K562 (cell line): ENCODE measurements at regions not wholly inside any gene's neighbourhood (a gene's known extent, or its start where the extent isn't known, plus 50 kb on each side); places are given as distances from the start of the nearest gene placed in this dataset.

Experiments used
- ARID3A ChIP-seq: IDR thresholded peaks from 2 replicates; pipeline ENCODE4 v1.6.1; 2012; ENCODE audit warnings: low read depth, low read length, improper control_type of control experiment, borderline replicate concordance
- CHD2 ChIP-seq: IDR thresholded peaks from 2 replicates; pipeline ENCODE4 v1.6.1; 2011; ENCODE audit warnings: low read depth, low read length
- EGR1 ChIP-seq: fragments of 450-650 bp; conservative IDR thresholded peaks from 2 replicates; pipeline ENCODE4 v1.6.1; 2017; ENCODE audit warnings: mild to moderate bottlenecking
- FOXM1 ChIP-seq, 2 experiments: fragments of 450-650 bp in 1 of 2; sonication (generic) in 1 of 2; formaldehyde crosslinking in 1 of 2; IDR thresholded peaks; 2 replicates each; pipeline versions ENCODE4 v1.6.1 to v1.9.0; 2017 to 2022; ENCODE audit warnings: low read depth in 2 of 2, mild to moderate bottlenecking in 2 of 2, missing genetic modification reagents in 1 of 2, moderate library complexity in 1 of 2
- HDAC3 ChIP-seq: fragments of 450-650 bp; IDR thresholded peaks from 2 replicates; pipeline ENCODE4 v1.6.1; 2018; ENCODE audit warnings: borderline replicate concordance, mild to moderate bottlenecking, moderate library complexity; ENCODE audit not compliant: partially characterized antibody
- JUND ChIP-seq, 2 experiments: IDR thresholded peaks; 2 replicates in 1 of 2; 3 replicates in 1 of 2; pipeline ENCODE4 v1.6.1; 2011; ENCODE audit warnings: borderline replicate concordance in 2 of 2, low read depth in 2 of 2, low read length in 2 of 2, improper control_type of control experiment in 1 of 2, missing biosample characterization in 1 of 2, missing genetic modification characterization in 1 of 2, missing genetic modification reagents in 1 of 2
- KAT2B ChIP-seq: IDR thresholded peaks from one replicate; pipeline ENCODE4 v1.6.1; 2012; ENCODE audit warnings: low read depth, mild to moderate bottlenecking, control low read depth, inconsistent platforms, low read length, moderate library complexity
- KDM2B ChIP-seq: fragments of 250-450 bp; sonication (Bioruptor Pico); IDR thresholded peaks from 2 replicates; pipeline ENCODE4 v1.8.0; 2021; ENCODE audit warnings: mild to moderate bottlenecking, moderate library complexity
- PHB2 ChIP-seq: fragments of 450-650 bp; IDR thresholded peaks from 2 replicates; pipeline ENCODE4 v1.6.1; 2017; ENCODE audit warnings: low read depth
- POLR2A ChIP-seq: fragments of 450-650 bp; conservative IDR thresholded peaks from 2 replicates; pipeline ENCODE4 v1.6.1; 2016
- SIN3A ChIP-seq, 2 experiments: fragments of 150-350 bp in 1 of 2; IDR thresholded peaks; 2 replicates each; pipeline ENCODE4 v1.6.1; 2011 to 2016; ENCODE audit warnings: borderline replicate concordance in 2 of 2, low read depth in 2 of 2, low read length in 2 of 2, mild to moderate bottlenecking in 2 of 2, moderate library complexity in 2 of 2; ENCODE audit not compliant: control insufficient read depth in 1 of 2
- TF ChIP-seq, protein P1 (sequence below), 3 experiments: IDR thresholded peaks in 2 of 3; conservative IDR thresholded peaks in 1 of 3; 2 replicates each; pipeline ENCODE4 v1.5.1; 2011 to 2012; ENCODE audit warnings: low read length in 3 of 3, mild to moderate bottlenecking in 3 of 3, control low read depth in 2 of 3, improper control_type of control experiment in 1 of 3, inconsistent platforms in 1 of 3, low read depth in 1 of 3, mixed read lengths in 1 of 3, moderate library complexity in 1 of 3; ENCODE audit not compliant: insufficient read depth in 2 of 3

DNA sequence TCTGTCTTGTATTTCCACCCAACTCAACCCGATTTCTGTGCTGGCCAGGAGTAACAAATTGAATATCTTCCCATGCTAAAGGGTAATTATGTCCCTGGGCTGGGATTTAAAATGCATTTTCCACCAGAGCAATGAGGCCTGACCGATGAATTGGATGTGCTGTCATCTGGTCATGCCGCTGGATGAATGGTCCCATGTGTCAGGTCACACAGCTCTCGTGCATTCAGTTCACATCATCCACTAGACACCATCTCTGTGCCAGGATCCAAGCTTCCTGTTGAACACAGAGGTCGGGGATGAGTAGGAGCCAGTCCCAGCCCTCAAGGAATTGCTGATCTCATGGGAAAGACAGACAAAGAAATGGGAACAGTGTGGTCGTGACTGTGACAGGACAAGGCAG is 200.8 kb downstream of the ADRA2A start:
- no peak for TF ChIP-seq JUND (IDR thresholded peaks at IDR 0.05; ENCODE audit: borderline replicate concordance, low read depth, low read length)
- no peak for TF ChIP-seq JUND (tag; IDR thresholded peaks at IDR 0.05; ENCODE audit: borderline replicate concordance, low read depth, low read length)
- no peak for TF ChIP-seq FOXM1 (IDR thresholded peaks at IDR 0.05; ENCODE audit: low read depth)
- TF ChIP-seq FOXM1 (CRISPR knock-in tag; IDR thresholded peaks at IDR 0.05; ENCODE audit: low read depth): no peak
- TF ChIP-seq POLR2A: no peak
- TF ChIP-seq KAT2B: no peak
- TF ChIP-seq, protein P1, sequence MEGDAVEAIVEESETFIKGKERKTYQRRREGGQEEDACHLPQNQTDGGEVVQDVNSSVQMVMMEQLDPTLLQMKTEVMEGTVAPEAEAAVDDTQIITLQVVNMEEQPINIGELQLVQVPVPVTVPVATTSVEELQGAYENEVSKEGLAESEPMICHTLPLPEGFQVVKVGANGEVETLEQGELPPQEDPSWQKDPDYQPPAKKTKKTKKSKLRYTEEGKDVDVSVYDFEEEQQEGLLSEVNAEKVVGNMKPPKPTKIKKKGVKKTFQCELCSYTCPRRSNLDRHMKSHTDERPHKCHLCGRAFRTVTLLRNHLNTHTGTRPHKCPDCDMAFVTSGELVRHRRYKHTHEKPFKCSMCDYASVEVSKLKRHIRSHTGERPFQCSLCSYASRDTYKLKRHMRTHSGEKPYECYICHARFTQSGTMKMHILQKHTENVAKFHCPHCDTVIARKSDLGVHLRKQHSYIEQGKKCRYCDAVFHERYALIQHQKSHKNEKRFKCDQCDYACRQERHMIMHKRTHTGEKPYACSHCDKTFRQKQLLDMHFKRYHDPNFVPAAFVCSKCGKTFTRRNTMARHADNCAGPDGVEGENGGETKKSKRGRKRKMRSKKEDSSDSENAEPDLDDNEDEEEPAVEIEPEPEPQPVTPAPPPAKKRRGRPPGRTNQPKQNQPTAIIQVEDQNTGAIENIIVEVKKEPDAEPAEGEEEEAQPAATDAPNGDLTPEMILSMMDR (IDR thresholded peaks at IDR 0.05 in 2 of 3, conservative IDR thresholded peaks at IDR 0.05 in 1 of 3; ENCODE audit: insufficient read depth in 2 of 3, low read depth in 1 of 3, low read length in 3 of 3): no peak
- TF ChIP-seq PHB2: no peak
- no peak for TF ChIP-seq HDAC3
- TF ChIP-seq ARID3A: no peak
- TF ChIP-seq CHD2: no peak
- TF ChIP-seq KDM2B (CRISPR knock-in tag): no peak
- no peak for TF ChIP-seq EGR1
- no peak for TF ChIP-seq SIN3A (IDR thresholded peaks at IDR 0.05; ENCODE audit: borderline replicate concordance in 2 of 2, control insufficient read depth in 1 of 2, low read depth in 2 of 2, low read length in 2 of 2)
